Gastrocnemius medialis (tissue), 4 donors: ENCODE measurements at regions not wholly inside any gene's neighbourhood (a gene's known extent, or its start where the extent isn't known, plus 50 kb on each side); places are given as distances from the start of the nearest gene placed in this dataset.

Experiments
- ATAC-seq, 2 donors: fragments of 150-250 bp; one replicate each; pipeline ENCODE4 v1.9.1; 2016
- DNase-seq, 2 donors: peaks; one replicate each; pipeline ENCODE4 v3.0.0-alpha.2; 2019
- H3K27ac ChIP-seq, 4 donors: fragments of 200-600 bp; sonication (generic); 1 replicate in 1 of 4; 2 replicates in 3 of 4; pipeline ENCODE4 v1.5.1; 2016 to 2018; ENCODE audit warnings: mild to moderate bottlenecking in 2 of 4, moderate library complexity in 1 of 4
- H3K27me3 ChIP-seq, 3 donors: fragments of 200-600 bp; sonication (generic) in 2 of 3; 1 replicate in 1 of 3; 2 replicates in 2 of 3; pipeline versions ENCODE4 v1.5.1 to v1.6.0; 2016 to 2019; ENCODE audit warnings: mild to moderate bottlenecking in 1 of 3, moderate library complexity in 1 of 3
- H3K36me3 ChIP-seq, 2 donors: fragments of 200-600 bp; sonication (generic) in 1 of 2; one replicate each; pipeline ENCODE4 v1.5.1; 2017 to 2018
- H3K4me1 ChIP-seq, 2 donors: fragments of 200-600 bp; sonication (generic) in 1 of 2; one replicate each; pipeline ENCODE4 v1.5.1; 2016 to 2017; ENCODE audit warnings: mild to moderate bottlenecking in 2 of 2
- H3K4me3 ChIP-seq, 4 donors: fragments of 200-600 bp; sonication (generic) in 3 of 4; 1 replicate in 1 of 4; 2 replicates in 3 of 4; pipeline ENCODE4 v1.5.1; 2016 to 2019; ENCODE audit warnings: mild to moderate bottlenecking in 2 of 4
- H3K9me3 ChIP-seq, 3 donors: fragments of 200-600 bp; sonication (generic) in 2 of 3; 1 replicate in 1 of 3; 2 replicates in 2 of 3; pipeline ENCODE4 v1.5.1; 2016 to 2019
- CTCF ChIP-seq, 5 experiments: fragments of 450-650 bp in 3 of 5; fragments of 200-600 bp in 2 of 5; sonication (generic) in 2 of 5; IDR thresholded peaks in 4 of 5; conservative IDR thresholded peaks in 1 of 5; 1 replicate in 4 of 5; 2 replicates in 1 of 5; pipeline ENCODE4 v1.5.1; 2016 to 2019; ENCODE audit warnings: antibody characterized with exemption in 5 of 5, mild to moderate bottlenecking in 3 of 5, moderate library complexity in 3 of 5
- POLR2A ChIP-seq, 2 donors: fragments of 450-650 bp; IDR thresholded peaks; one replicate each; pipeline ENCODE4 v1.6.1; 2017; ENCODE audit warnings: antibody characterized with exemption in 2 of 2, mild to moderate bottlenecking in 2 of 2, moderate library complexity in 2 of 2
- in situ Hi-C, 4 donors: fragments of 200-750 bp; cut with MboI; loops; one replicate each; pipeline versions ENCODE4 v1.15.0 to v1.8.0; 2017; ENCODE audit warnings: low sequenced_read_pairs in 4 of 4
- intact Hi-C: fragments of 100-400 bp; cut with DNase I; formaldehyde crosslinking; loops from one replicate; pipeline ENCODE4 v1.15.1; 2023; ENCODE audit warnings: low total_unique reads

DNA sequence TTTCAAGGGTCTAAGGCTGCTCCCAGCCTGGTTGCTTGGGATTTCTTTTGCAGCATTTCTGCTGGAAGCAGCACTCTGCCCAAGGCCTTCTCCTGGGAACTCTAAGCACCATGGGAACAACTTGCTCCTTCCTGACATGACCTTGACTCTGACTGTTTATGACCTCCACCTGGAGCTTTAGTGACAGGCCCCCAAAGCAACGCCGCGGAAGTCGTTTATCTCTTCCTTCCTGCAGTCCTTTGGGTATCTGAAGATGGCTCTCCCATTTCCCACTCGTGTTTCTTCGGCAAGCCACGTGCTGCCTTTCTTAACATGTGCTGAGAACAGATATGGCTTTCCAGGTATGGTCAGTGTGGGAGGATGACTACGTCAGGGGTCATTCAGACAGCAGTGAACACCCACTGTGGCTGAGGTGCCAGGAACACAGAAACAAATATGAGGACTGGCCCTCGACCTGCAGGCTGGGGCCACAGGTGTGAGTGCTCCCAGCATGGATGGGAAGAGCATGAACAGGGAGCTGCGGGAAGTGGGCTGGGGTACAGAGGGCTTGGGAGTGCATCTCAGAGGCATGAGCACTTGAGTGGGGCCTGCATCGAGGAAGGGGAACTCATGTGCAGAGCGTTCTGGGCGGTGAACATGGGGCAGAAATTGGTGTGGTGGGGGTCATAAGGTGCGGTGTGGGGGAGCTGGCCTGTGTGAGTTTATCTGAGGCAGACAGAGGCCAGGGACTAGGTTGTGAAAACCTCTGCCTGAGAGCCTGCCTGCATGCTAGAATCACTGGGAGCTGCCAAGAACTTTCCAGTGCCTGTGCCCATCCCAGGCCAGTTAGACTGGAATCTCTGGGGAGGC lies 140.5 kb downstream of the TSN start:
- intact Hi-C loops (no loop called here), in situ Hi-C loops (no loop called here)
- ATAC-seq (no peak), DNase-seq (no peak)
- Histone ChIP-seq H3K27me3 (no peaks in the 10 kb centered on the region), H3K36me3 (no peaks in the 10 kb centered on the region), H3K4me3 (no peak overlapping the region), H3K4me1 (no peaks in the 10 kb centered on the region), H3K9me3 (no peaks in the 10 kb centered on the region), H3K27ac (no peak overlapping the region)
- TF ChIP-seq CTCF (IDR thresholded peaks at IDR 0.05 in 4 of 5, conservative IDR thresholded peaks at IDR 0.05 in 1 of 5) (no peak), POLR2A (IDR thresholded peaks at IDR 0.05) (no peak)

DNA sequence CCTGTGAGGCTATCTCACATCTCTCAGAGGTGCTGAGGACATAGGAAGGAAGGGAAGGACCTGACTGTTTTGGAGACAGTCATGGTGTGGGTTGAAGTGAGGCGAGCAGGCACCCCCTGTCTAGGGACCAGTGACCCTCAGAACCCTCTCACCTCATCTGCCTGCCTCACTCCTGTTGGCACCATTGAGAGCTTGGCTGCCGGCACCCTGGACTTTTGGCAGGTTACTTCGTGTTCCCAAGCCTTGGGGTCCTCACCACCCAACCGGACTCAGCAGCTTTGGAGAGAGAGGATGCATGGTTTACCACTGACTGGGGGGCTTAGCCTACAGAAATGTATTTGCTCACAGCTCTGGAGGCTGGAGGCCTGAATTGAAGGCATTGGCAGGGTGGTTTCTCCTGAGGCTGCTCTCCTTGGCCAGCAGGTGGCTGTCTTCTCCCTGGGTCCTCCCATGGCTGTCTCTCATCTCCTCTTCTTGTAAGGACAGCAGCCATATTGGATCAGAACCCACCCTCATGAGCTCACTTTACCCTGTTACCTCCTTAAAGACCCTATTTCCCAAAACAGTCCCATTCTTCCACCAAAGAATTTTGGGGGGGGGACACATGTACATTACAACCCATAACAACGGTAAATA lies 142.0 kb downstream of the TSN start:
- H3K27me3 ChIP-seq, result no peaks in the 10 kb centered on the region
- TF ChIP-seq CTCF (IDR thresholded peaks at IDR 0.05 in 4 of 5, conservative IDR thresholded peaks at IDR 0.05 in 1 of 5) (no peak), POLR2A (IDR thresholded peaks at IDR 0.05) (no peak)
- H3K4me1 ChIP-seq, result no peaks in the 10 kb centered on the region
- in situ Hi-C loops, result no loop called here
- intact Hi-C loops, result no loop called here
- no peak overlapping the region for H3K4me3 ChIP-seq
- H3K36me3 ChIP-seq, result no peaks in the 10 kb centered on the region
- ATAC-seq (no peak), DNase-seq (no peak)
- no peaks in the 10 kb centered on the region for H3K9me3 ChIP-seq
- H3K27ac ChIP-seq, result no peak overlapping the region

DNA sequence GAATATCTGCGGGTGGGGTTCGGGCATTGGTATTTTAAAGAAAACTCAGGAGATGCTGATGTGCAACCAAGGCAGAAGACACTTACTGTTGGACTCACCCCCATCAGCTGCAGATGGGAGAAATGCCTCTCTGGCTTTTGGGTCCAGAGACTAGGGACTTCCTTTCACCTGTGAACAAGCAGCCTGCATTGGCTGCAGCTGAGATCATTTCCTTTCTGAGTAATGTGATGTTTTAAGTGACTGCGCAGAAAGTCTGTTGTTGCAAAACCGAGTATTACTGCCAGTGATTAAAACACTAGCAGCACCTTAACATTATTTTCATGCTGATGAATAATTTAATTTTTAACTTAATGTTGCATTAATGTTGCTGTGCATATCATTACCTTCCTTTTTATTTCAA lies 143.0 kb downstream of the TSN start:
- ATAC-seq (no peak), DNase-seq (no peak)
- TF ChIP-seq POLR2A (IDR thresholded peaks at IDR 0.05), result no peak
- no peak for TF ChIP-seq CTCF (IDR thresholded peaks at IDR 0.05 in 4 of 5, conservative IDR thresholded peaks at IDR 0.05 in 1 of 5)
- intact Hi-C loops (no loop called here), in situ Hi-C loops (no loop called here)
- H3K4me3 ChIP-seq, result no peak overlapping the region
- H3K36me3 ChIP-seq, result no peaks in the 10 kb centered on the region
- peaks cover 0 to 6% (median 0%) of the 10 kb centered on the region in 3 donors for H3K27me3 ChIP-seq
- no peak overlapping the region for H3K27ac ChIP-seq
- no peaks in the 10 kb centered on the region for H3K9me3 ChIP-seq
- H3K4me1 ChIP-seq, result no peaks in the 10 kb centered on the region

GRCh38 chr2:121900391-121900790 lies 144.9 kb downstream of the TSN start:
- TF ChIP-seq CTCF (IDR thresholded peaks at IDR 0.05 in 4 of 5, conservative IDR thresholded peaks at IDR 0.05 in 1 of 5), result no peak
- TF ChIP-seq POLR2A (IDR thresholded peaks at IDR 0.05), result no peak
- no peak overlapping the region for H3K27ac ChIP-seq
- intact Hi-C loops, result no loop called here

More at GRCh38 chr2:121900391-121900790, 144.9 kb downstream of the TSN start:
- in situ Hi-C loops, result no loop called here
- H3K27me3 ChIP-seq, result peaks cover 0 to 9% (median 0%) of the 10 kb centered on the region in 3 donors
- H3K4me1 ChIP-seq, result no peaks in the 10 kb centered on the region
- H3K36me3 ChIP-seq, result no peaks in the 10 kb centered on the region
- no peak overlapping the region for H3K4me3 ChIP-seq
- DNase-seq (no peak), ATAC-seq (no peak)
- no peaks in the 10 kb centered on the region for H3K9me3 ChIP-seq
